ENCODE measurements at regions not wholly inside any gene's neighbourhood (a gene's known extent, or its start where the extent isn't known, plus 50 kb on each side); places are given as distances from the start of the nearest gene placed in this dataset.
A peak's percentile ranks its signal among the peaks of the same experiment; 100 is the strongest.

DNA sequence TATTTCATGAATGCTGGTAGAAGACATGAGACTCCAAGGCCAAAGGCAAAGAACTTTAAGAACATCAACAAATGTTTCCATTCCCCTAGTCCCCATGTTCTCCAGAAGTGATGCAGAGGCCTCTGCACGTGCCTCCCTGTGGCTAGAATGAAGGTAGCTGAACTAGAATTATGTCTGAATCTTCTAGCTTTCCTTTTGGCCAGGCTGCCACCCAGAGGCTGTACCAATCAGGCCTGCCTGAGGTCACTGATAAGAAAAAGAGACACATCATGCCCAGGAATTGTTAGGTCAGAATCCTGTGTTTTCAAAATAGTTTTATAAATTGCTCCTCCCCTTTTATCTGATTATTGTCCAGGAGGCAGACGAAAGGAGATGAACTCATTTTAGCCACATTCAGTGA, 188.0 kb upstream of the SLC16A7 start:
- TF ChIP-seq POLR2AphosphoS5 (IDR thresholded peaks at IDR 0.05) (no peak), EP300 (IDR thresholded peaks at IDR 0.05) (no peak)
- TF ChIP-seq, protein P1, sequence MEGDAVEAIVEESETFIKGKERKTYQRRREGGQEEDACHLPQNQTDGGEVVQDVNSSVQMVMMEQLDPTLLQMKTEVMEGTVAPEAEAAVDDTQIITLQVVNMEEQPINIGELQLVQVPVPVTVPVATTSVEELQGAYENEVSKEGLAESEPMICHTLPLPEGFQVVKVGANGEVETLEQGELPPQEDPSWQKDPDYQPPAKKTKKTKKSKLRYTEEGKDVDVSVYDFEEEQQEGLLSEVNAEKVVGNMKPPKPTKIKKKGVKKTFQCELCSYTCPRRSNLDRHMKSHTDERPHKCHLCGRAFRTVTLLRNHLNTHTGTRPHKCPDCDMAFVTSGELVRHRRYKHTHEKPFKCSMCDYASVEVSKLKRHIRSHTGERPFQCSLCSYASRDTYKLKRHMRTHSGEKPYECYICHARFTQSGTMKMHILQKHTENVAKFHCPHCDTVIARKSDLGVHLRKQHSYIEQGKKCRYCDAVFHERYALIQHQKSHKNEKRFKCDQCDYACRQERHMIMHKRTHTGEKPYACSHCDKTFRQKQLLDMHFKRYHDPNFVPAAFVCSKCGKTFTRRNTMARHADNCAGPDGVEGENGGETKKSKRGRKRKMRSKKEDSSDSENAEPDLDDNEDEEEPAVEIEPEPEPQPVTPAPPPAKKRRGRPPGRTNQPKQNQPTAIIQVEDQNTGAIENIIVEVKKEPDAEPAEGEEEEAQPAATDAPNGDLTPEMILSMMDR (IDR thresholded peaks at IDR 0.05): no peak
- H3K27me3 ChIP-seq: no peaks in the 10 kb centered on the region
- no peak overlapping the region for H3K27ac ChIP-seq
- no peaks in the 10 kb centered on the region for H3K9me3 ChIP-seq
- intact Hi-C loops (cut with DNase I; ENCODE audit: low total_unique reads): no loop called here
- H3K4me1 ChIP-seq: peaks cover 0 to 12% (median 3%) of the 10 kb centered on the region in 4 donors
- WGBS, 5 donors: 46 to 60% (median 56%) methylated on average over 2 of the region's 2 CpGs
- H3K36me3 ChIP-seq: no peaks in the 10 kb centered on the region
- no peak overlapping the region for H3K4me3 ChIP-seq
- DNase-seq: no peak

DNA sequence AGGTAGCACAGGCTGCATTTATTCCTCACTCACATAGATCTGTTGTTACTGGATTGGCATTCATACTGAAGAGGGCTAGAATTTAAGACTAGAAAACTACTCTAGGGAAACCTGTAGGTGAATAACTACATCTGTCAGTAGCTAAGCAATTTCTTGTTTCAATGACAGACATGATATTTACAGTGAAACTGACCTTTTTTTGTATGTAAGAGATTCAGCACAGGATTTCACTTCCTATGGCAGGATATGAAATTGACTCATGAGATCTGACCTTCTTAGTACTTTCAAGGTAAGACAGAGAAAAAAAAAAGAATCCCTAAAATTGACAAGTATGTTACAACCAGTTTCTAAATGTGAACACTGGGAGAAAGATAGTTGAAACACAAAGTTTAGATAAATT, 189.8 kb upstream of the SLC16A7 start:
- Histone ChIP-seq H3K27me3 (no peaks in the 10 kb centered on the region), H3K27ac (no peak overlapping the region), H3K4me1 (peaks cover 0 to 12% (median 3%) of the 10 kb centered on the region in 4 donors), H3K9me3 (no peaks in the 10 kb centered on the region), H3K36me3 (no peaks in the 10 kb centered on the region), H3K4me3 (no peak overlapping the region)
- intact Hi-C loops (cut with DNase I; ENCODE audit: low total_unique reads): no loop called here
- TF ChIP-seq, protein P1 (IDR thresholded peaks at IDR 0.05): no peak
- TF ChIP-seq EP300 (IDR thresholded peaks at IDR 0.05): no peak
- no peak for TF ChIP-seq POLR2AphosphoS5 (IDR thresholded peaks at IDR 0.05)
- no peak for TF ChIP-seq POLR2A (IDR thresholded peaks at IDR 0.05)
- DNase-seq: no peak

DNA sequence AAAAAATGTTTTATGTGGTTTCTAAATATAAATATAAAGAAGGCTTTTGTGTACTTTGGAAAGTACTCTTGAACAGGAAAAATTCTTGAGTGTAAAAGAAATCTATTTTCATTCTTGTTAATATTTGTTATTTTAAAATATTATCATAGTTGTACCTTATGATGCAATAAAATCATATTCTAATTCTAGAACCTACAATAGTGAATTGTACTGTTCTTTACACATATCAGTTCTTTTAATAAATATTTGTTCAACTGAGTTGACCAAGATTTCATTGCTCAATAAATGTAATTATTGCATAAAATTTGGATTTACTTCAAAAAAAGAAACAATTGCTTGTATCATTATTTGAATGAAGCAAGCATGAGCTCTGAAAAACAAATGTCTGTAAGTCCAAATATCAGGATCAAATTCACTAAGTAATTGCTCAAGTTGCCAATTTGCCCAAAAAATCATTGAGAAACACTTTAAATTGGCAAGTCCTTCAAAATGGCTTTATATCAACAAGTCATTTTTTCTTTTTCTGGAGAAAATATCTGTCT, 191.6 kb upstream of the SLC16A7 start:
- Histone ChIP-seq H3K4me1 (peaks cover 0 to 12% (median 3%) of the 10 kb centered on the region in 4 donors), H3K9me3 (no peaks in the 10 kb centered on the region), H3K4me3 (no peak overlapping the region), H3K27me3 (no peaks in the 10 kb centered on the region), H3K36me3 (no peaks in the 10 kb centered on the region), H3K27ac (peak overlapping the region in 1 of 5 donors; percentile 60)
- TF ChIP-seq POLR2A (IDR thresholded peaks at IDR 0.05) (no peak), POLR2AphosphoS5 (IDR thresholded peaks at IDR 0.05) (no peak), EP300 (IDR thresholded peaks at IDR 0.05) (no peak)
- TF ChIP-seq, protein P1 (IDR thresholded peaks at IDR 0.05): no peak
- no peak for DNase-seq
- intact Hi-C loops (cut with DNase I; ENCODE audit: low total_unique reads): no loop called here

DNA sequence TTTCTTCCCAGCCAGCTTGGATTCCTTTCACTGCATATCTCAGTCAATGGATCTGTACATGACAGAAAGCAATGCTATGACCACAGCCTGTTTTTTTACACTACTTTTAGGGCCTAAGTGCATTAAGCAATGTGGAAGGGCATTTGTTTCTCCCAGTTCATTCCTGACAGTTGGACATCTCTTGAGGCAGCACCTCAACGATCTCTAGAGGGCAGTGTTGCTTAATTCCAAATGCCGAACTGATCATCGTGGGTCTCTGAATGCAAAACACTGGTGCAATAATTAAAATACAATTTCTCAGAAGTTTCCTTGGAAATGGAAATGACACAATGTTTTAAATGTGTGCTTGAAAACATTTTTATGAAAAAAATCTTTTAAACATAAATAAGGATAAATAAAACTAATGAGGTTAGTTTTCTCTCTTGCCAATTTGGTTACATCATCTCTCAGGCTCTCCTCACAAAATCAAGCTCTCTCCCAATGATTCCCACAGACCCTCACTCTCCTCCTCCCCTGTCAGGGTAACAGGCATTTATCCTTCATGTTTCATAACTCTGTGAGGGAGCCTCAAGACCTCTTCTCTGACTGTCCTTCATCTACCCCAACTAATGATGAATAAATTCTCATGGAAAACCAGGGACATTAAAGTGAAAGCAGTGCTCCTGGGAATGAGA, 192.4 kb upstream of the SLC16A7 start:
- H3K27me3 ChIP-seq: no peaks in the 10 kb centered on the region
- H3K36me3 ChIP-seq: no peaks in the 10 kb centered on the region
- H3K4me3 ChIP-seq: no peak overlapping the region
- intact Hi-C loops (cut with DNase I; ENCODE audit: low total_unique reads): no loop called here
- 0 to 3% (median 1%) methylated on average over 3 of the region's 3 CpGs for WGBS, 5 donors
- TF ChIP-seq EP300 (IDR thresholded peaks at IDR 0.05) (no peak), POLR2A (IDR thresholded peaks at IDR 0.05) (no peak), POLR2AphosphoS5 (IDR thresholded peaks at IDR 0.05) (peak in 1 of 3 donors; percentile 40)
- TF ChIP-seq, protein P1 (IDR thresholded peaks at IDR 0.05): peak in 5 of 7 experiments; percentile 41 to 68 (median 58)
- peaks cover 0 to 12% (median 3%) of the 10 kb centered on the region in 4 donors for H3K4me1 ChIP-seq
- H3K27ac ChIP-seq: peak overlapping the region in 3 of 5 donors; percentile 17 to 60 (median 28)
- peak; percentile 40 to 86 for DNase-seq
- H3K9me3 ChIP-seq: no peaks in the 10 kb centered on the region

Data from stomach (tissue), 8 donors.